Calu3 (cell line): ENCODE measurements at regions not wholly inside any gene's neighbourhood (a gene's known extent, or its start where the extent isn't known, plus 50 kb on each side); places are given as distances from the start of the nearest gene placed in this dataset.

ENCODE experiments used
- BruUV-seq: library from RNA; stranded (reverse); fragments of 400-500 nt; replicated peaks from 2 replicates; lab custom pipeline; 2021; lab: Mats Ljungman, UMichigan
- CTCF ChIA-PET: fragments of 300-600 bp; sonication (Branson Sonifier 250); formaldehyde crosslinking; loops from one replicate; lab custom pipeline; 2022; ENCODE audit warnings: antibody characterized with exemption; lab: Charles Lee
- DNase-seq: peaks from one replicate; pipeline ENCODE4 v3.0.0; 2022
- H3K27ac Mint-ChIP-seq: one replicate; pipeline ENCODE4 v1.8.0; 2022; ENCODE audit warnings: mixed read lengths; ENCODE audit not compliant: unreplicated experiment
- H3K27me3 Mint-ChIP-seq: one replicate; pipeline ENCODE4 v1.8.0; 2022; ENCODE audit warnings: mixed read lengths; ENCODE audit not compliant: unreplicated experiment
- H3K36me3 Mint-ChIP-seq: one replicate; pipeline ENCODE4 v1.8.0; 2022; ENCODE audit warnings: mild to moderate bottlenecking, moderate library complexity, mixed read lengths; ENCODE audit not compliant: insufficient read depth, unreplicated experiment
- H3K4me1 Mint-ChIP-seq: one replicate; pipeline ENCODE4 v1.8.0; 2022; ENCODE audit warnings: mild to moderate bottlenecking, low read depth, mixed read lengths; ENCODE audit not compliant: unreplicated experiment
- H3K4me3 Mint-ChIP-seq: one replicate; pipeline ENCODE4 v1.8.0; 2022; ENCODE audit warnings: mild to moderate bottlenecking, low read depth, moderate library complexity, mixed read lengths; ENCODE audit not compliant: unreplicated experiment
- H3K9me3 Mint-ChIP-seq: one replicate; pipeline ENCODE4 v1.8.0; 2022; ENCODE audit warnings: low read depth, mixed read lengths; ENCODE audit not compliant: unreplicated experiment
- CTCF ChIP-seq: fragments of 200-600 bp; IDR thresholded peaks from one replicate; pipeline ENCODE4 v1.8.0; 2022; ENCODE audit warnings: antibody characterized with exemption; ENCODE audit not compliant: unreplicated experiment
- intact Hi-C: fragments of 100-400 bp; cut with micrococcal nuclease; formaldehyde crosslinking; loops from one replicate; pipeline ENCODE4 v1.10.0; 2022; ENCODE audit not compliant: unreplicated experiment

GRCh38 chr14:65255029-65255545 is 152.8 kb upstream of the MAX start:
- CTCF ChIA-PET, result interaction anchor here (0.6 to 1.8 kb wide), 5 partner anchors 11 to 156 kb away, joined by 3 to 7 read pairs (median 5); no protein-coding TSS in a partner anchor

GRCh38 chr14:65255583-65256461 is 153.5 kb upstream of the MAX start:
- no peak for TF ChIP-seq CTCF

More at GRCh38 chr14:65255029-65255545, 152.8 kb upstream of the MAX start:
- TF ChIP-seq CTCF, result no peak
- Mint-ChIP-seq H3K36me3 (peaks cover 34% of the 10 kb centered on the region), H3K27ac (peak overlapping the region; percentile 94), H3K9me3 (peaks cover 8% of the 10 kb centered on the region), H3K4me1 (peaks cover 60% of the 10 kb centered on the region), H3K4me3 (peak overlapping the region; percentile 24), H3K27me3 (no peaks in the 10 kb centered on the region)
- no TSS peak for BruUV-seq
- DNase-seq, result peak; percentile 59
- intact Hi-C loops, result no loop called here

GRCh38 chr14:65256714-65257113 is 154.4 kb upstream of the MAX start:
- Mint-ChIP-seq H3K9me3 (peaks cover 11% of the 10 kb centered on the region), H3K36me3 (peaks cover 34% of the 10 kb centered on the region), H3K4me1 (peaks cover 63% of the 10 kb centered on the region), H3K27me3 (no peaks in the 10 kb centered on the region), H3K27ac (peak overlapping the region; percentile 94), H3K4me3 (no peak overlapping the region)
- CTCF ChIA-PET, result interaction anchor here (1.8 kb wide), 1 partner anchor 13 kb away, joined by 5 read pairs; no protein-coding TSS in a partner anchor
- intact Hi-C loops, result no loop called here
- DNase-seq, result no peak
- TF ChIP-seq CTCF, result no peak
- BruUV-seq, result no TSS peak

More at GRCh38 chr14:65255583-65256461, 153.5 kb upstream of the MAX start:
- Mint-ChIP-seq H3K4me1 (peaks cover 63% of the 10 kb centered on the region), H3K4me3 (peak overlapping the region; percentile 24), H3K36me3 (peaks cover 34% of the 10 kb centered on the region), H3K27ac (peak overlapping the region; percentile 94), H3K27me3 (no peaks in the 10 kb centered on the region), H3K9me3 (peaks cover 8% of the 10 kb centered on the region)
- intact Hi-C loops, result no loop called here
- BruUV-seq, result no TSS peak
- CTCF ChIA-PET, result interaction anchor here (0.6 to 1.8 kb wide), 6 partner anchors 12 to 156 kb away, joined by 3 to 7 read pairs (median 4); no protein-coding TSS in a partner anchor
- peak; percentile 89 for DNase-seq

- intact Hi-C loops, result no loop called here
- DNase-seq, result no peak
- peaks cover 34% of the 10 kb centered on the region for H3K36me3 Mint-ChIP-seq
Observed at GRCh38 chr14:65257425-65257824, 155.1 kb upstream of the FUT8 start.

More at GRCh38 chr14:65257425-65257824, 155.1 kb upstream of the FUT8 start:
- no TSS peak for BruUV-seq
- H3K27me3 Mint-ChIP-seq, result no peaks in the 10 kb centered on the region
- peaks cover 11% of the 10 kb centered on the region for H3K9me3 Mint-ChIP-seq
- peak overlapping the region; percentile 93 for H3K27ac Mint-ChIP-seq
- CTCF ChIA-PET, result no interaction called here
- peak overlapping the region; percentile 24 for H3K4me3 Mint-ChIP-seq
- H3K4me1 Mint-ChIP-seq, result peaks cover 63% of the 10 kb centered on the region
- no peak for TF ChIP-seq CTCF
